ENCODE measurements at regions not wholly inside any gene's neighbourhood (a gene's known extent, or its start where the extent isn't known, plus 50 kb on each side); places are given as distances from the start of the nearest gene placed in this dataset.

DNA sequence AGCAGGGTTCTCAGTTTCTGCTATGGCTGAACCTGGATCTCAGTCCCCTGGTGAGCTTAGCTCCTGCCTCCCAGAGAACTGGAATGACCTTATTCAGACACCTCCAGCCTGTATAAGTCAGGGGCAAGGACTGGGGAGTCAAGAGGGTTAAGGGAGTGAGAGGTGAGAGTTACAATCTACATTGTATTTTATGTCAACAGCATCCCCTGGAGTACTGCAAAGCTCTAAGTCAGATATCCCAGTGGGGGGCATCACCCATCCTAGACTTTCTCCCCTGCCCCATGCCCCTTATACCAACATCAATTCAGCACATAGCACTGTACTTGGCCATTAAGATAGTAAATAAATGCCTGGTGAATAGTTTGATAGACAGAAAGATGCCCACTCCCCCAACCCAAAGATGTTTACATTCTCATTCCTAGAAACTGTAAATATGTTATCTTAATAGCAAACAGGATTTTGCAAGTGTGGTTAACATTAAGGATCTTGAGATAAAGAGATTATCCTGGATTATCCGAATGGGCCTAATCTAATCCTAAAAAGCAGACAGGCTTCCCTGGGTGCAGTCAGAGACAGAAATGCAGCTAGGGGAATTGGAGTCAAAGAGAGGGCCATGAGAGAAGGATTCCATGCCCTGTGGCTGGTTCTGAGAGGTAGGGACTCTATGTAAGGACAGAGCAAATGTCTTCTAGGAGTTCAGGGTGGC, 132.3 kb upstream of the RASGRP1 start:
- no peak for DNase-seq

DNA sequence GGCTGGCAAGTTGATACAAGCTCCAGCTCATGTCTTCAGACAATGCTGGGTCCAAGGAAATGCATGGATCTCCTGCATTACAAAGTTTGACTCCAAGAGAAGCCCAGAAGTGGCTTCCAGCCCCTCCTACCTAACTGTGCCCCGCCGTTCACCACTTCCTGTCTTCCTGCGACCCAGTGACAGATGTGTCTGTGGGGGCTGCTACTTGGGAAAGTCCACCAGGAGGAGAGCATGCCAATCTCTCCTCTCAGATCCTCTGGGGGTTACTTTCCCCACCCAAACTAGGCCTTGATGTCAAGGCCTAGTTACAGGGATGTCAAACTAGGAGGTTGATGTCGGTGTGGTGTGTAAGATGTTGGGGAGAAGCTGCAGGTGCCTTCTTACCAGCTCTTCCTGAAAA, 133.6 kb upstream of the RASGRP1 start:
- no peak for DNase-seq

DNA sequence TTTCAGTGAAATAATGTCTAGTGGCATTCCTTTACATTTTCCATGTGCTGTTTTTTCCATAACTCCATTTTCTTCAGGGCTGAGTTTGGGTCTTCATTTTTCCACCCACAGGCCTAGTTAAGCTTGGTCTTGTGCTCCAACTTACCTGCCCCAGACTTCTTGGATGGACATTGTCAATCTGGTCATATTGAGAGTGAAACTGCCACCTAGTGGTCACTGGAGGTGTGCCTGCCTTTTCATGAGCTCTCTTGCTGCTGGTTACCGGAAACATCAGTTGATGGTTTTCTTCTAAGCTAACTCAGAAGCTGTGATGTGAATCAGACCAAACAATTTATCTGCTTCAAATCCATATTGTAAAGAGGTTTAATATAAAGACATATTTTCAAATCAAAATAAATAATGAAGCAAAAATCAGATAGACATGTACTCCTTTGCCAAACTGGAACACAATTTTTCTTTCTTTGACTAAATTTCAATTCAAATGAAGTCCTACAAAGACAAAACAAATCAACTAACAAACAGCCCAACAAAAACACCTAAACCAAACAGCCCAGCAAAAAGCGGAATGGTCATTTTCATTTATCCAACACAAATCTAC, 135.1 kb upstream of the RASGRP1 start:
- DNase-seq, result peak; percentile 68 to 71

DNA sequence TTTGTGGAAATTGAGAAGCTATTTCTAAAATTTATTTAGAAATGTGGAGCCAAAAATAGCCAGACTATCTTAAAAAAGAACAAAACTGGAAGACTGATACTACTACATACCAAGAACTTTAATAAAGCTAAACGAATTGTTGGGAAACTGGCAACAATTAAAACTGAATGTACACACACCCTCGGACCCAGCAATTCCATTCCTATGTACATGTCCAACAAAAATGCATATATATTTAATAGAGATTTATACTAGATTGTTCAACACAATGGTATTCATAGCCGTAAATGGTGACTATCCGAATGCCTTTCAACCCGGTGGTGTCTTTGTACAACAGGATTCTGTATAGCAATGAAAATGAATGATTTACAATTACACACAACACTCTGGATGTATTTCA, 136.5 kb upstream of the RASGRP1 start:
- no peak for DNase-seq

DNA sequence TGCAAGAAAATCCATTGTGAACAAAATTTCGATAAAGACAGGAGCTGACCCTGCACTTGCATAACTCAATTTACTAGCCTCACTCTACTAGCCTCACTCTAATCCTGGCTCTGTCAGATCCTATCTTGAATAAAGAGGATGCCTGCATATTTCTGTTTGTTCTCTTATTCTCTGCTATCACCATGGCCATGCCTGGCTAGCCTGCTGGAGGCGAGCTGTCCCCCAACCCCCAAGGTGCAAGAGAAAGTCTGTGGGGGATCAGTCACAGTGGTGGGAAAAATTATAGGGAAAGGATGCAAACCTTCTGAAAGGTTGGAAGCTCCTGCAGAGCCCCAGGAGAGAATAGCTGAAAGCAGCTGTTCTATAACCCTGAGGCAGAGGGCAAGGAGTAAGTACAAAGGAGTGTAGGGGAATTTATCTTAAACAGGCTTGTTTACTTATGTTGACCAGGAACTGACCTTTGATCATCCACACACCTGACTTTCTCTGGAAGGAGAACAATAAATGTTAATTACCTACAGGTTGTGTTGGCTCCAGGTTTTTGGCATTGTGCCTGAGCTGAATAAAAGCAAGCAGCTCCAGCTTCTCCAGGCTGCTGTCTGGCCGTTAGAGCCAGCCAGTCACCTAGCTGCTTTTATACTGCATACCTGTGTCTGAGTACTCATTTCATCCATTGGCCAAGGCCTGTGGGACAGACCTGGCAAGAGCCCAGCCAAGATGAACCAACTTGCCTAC, 137.7 kb upstream of the RASGRP1 start:
- DNase-seq, result no peak

DNA sequence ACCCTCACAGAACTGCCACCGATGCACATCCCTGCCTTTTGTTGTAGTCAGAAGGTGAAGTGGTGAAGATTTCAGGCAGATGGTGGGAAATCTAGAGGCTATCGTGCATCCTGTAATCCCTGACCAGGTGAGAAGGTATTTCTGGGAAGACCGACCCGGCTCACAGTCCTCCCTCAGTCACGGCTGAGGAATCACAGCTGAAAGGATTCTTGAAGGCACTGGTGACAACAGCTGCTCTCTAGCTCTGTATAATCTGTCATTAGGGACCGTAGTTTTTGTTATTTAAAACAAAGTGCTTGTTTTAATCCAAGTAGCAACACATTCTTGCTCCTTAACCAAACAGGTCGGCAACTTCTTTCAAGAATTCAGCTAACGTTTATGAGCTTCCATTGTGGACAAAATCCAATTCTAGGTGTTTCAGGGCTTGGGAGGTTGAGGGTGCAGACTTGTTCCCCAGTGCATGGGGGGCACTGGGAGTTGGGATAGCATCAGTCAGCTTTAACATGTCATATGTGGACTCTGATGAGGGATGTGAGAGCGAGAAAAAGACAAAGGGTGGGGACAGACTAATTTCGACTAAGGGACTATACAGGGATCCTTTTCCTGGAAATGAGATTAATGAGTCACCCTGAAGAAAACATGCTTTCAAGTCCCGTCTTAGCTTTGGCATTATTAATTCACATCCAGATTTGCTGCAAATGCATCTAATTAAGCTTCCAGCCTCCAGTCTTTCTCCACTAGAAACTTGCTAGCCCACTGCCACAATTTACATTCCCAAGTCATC, 141.0 kb upstream of the RASGRP1 start:
- DNase-seq, result no peak

DNA sequence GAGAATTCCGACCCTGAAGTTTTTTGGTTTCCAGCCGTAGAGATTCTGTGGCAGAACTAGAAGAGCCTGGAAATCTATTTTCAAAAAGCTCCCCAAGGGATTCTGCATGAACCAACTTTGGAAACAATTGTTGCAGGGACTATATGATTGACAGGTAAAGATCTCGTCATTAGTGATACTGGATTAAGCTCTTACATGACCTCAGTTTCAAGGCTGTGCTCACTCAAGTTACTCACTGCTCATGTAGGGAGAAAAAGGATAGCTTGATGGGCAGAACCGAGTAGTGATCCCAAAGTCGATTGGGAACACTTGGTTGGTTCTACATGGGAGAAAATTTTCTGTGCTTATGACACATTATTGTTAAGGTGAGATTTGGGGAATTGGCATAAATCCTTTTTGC, 142.3 kb upstream of the RASGRP1 start:
- no peak for DNase-seq

DNA sequence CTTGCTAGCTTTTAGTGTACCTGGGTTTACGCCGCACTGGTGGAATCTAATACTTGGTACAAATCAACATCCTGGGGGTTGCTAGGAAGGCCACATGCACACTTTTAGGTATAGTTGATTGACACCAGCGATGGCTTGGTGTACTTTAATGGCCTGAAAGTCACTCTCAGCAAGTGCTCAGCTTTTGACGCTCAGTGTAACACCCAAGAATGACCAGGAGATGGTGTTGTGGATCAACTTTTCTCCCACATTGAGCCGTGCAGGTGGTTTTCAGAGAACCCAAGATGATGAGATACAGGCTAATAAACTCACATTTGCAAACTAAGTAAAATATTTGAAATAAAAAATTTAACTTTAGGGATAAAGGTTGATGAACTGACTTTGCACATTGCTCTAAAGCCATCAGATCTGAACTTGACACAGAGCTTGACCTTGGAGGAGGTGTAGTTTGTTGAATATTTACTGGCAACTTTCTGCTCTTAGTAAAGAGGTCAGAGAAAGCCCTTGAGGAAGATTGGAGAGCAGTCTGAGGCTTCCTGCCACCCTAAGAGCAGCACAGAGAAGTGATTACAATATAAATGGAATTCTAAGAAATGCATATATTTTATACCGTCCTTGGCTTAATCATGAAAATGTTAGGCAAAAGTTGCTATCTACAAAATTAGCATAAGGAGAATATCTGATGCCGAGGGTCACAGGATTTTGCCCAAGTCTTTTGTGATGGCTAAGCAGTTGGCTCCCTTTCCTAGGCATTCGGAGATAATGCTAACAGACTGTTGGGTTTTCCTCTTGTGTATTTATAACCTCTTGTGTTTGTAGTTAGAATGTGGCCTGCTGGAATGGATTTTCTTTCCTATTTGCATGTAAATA, 143.4 kb upstream of the RASGRP1 start:
- DNase-seq, result no peak

DNA sequence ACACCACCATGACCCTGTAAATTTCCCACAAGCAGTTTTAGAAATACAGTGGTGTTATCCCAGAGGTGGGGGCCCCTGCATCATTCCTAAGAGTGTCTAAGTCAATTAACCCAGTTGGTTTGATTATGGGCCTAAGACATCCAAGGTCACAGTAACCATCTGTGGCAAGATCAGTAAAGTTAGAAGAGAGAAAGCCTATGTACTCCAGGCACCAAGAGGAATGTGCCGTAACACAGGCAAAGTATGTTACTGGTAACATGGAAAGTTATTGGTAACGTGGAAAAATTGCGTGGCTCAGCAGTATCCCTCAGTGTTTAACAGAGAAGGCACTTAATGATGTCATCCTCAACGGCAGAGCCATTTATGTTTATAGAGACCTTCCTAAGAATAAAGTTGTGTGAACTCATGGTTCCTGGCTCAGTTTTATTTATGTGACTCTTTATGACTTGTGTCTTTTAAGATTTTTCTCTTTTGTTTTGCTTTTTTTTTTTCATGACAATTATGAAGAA, 144.1 kb upstream of the RASGRP1 start:
- no peak for DNase-seq

DNA sequence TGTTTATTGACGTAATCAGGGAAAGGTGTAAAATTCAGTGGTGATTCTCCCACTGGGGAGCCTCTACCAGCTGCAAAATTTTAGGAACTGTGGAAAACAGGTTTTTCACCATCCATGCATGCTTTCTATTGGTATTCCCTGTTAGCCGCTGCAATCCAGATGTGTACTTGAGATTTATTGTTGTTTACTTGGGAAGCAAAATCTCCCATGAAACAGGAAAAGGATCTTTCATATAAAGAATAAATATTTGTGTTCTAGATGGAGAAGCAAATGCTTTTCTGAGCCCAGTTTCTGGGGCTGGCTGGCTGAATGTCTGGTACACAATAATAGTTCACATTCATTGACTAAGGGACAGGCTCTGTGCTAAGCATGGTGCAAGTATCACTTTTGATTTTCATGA, 144.6 kb upstream of the RASGRP1 start:
- no peak for DNase-seq

DNA sequence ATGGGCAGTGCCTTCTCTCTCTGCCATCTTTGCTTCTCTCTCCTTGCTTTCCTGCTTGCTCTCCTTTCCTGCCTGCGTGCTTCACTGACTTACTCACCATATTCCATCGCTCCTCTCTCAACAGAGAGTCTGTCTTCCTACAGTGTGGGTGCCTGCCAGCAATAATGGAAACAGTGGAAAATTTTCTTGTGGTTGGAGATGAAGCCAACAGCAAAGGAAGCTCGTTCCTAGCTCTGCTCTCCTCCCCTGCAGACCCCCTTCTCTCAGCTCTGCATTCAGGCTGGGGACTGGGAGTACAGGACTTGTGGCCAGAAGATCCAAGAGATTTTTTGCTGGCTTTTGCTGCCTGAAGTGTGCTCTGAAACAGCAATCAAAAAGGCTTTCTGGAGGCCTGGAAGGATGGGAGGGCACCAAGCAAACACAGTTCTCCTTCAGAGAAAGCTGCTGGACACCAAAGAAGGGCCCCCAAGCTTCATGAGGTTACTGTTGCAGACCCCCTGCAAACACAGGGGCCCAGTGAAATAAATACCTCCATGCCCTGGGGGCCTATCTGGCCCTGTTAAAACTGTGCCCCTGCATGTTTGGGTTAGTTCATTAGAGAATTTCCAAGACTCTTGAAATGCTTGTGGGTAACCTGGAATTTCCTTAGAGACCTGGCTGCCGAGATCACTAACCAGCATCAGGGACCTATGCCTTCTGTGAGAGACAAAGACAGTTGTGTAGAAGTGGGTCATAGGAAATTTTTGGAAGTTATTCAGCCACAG, 149.9 kb upstream of the RASGRP1 start:
- no peak for DNase-seq

DNA sequence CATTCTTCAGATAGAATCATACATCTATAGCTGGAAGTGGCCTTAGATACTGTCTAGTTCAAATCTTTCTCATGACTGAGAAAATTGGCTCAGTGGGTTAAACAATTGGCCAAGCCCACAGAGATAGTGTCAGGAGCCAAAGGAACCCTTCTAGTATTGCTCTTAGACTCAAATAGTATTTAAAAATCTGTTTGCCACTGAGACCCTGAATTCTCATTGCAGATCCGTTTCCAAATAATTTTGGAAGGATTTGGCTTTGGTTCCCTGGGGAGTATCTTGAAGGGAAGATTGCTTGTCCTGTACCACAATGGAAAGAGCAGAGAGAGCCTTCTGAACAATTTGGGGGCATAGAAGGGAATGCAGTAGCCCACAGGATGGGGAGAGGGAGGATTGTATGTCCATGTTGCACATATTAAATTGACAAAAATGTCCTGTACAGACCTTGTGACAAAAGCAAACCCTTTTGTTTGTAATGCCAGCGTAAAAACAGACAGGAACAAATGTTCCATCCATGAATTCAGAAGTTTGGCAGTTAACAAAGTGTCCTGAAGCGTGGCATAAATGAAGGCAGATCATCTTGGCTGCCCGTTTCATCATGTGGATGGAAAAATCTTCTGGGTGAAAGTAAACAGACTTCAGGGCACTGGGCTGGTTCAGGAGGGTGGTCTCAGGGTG, 156.4 kb upstream of the RASGRP1 start:
- no peak for DNase-seq

DNA sequence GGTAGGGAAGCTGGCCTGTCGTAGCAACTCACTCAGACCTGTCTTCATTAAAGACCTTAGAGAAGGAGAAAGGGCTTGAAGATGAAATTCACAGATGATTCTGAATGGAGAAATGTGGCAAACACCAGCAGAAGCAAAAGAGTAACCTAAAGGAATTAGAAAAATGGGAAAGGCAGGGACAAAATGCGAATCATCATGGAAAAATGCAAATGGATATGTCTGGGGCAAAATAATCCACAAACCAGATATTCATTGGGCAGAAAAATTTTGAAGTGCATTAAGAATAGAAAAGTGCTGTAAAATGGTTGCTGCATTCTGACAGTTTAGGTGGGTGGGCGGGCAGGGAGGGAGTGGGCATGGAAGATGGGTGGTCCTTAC, 156.9 kb upstream of the RASGRP1 start:
- no peak for DNase-seq

DNA sequence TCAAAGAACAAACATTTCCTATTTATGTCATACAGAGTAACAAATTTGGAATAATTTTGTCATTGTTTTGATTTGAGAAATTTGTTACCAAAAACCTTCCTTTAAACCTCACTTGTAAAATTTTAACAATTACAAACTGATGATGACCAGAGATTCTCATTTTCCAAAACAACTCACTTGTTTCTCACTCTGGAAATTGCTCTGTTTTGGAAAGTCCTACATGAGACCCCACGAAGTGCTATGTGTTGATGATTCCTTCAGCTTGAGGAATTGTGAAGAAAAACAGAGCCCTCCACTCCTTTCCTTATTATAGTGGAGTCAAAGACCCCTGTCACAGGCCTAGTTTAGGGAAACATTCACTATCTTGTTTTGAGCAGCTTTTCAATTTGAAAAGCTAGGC, 157.6 kb upstream of the RASGRP1 start:
- no peak for DNase-seq

DNA sequence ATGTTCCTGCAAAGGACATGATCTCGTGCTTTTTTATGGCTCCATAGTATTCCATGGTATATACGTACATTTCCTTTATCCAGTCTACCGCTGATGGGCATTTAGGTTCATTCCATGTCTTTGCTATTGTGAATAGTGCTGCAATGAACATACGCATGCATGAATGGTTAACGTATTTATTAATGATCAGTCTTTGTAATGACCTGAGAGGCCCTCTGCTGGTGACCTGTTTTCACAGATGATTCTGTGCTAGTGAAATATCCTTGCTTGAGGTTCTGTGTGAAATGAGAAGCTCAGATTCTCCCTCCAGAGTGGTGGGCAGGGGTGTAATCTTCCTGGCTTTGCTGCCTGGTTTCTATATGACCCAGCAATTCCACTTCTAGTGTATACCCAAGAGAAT, 160.2 kb upstream of the RASGRP1 start:
- no peak for DNase-seq

DNA sequence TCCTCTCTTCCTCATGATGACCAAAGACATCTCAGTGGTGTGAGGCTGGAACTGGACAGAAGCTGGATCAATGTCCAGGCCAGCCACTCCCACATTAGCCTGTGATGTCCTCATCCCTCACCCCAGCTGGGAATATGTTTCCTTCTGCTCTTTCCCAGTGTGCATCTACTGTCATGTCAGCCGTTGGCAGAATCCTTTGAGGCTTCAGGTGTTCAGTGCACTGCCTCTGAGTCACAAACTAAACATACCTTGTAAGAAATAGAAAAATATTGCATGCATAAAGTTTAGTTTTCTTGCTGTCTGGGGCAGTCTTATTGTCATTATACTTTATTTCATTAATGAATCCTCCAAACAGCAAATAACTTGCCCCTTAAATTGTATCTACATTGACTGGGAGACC, 161.6 kb upstream of the RASGRP1 start:
- no peak for DNase-seq

DNA sequence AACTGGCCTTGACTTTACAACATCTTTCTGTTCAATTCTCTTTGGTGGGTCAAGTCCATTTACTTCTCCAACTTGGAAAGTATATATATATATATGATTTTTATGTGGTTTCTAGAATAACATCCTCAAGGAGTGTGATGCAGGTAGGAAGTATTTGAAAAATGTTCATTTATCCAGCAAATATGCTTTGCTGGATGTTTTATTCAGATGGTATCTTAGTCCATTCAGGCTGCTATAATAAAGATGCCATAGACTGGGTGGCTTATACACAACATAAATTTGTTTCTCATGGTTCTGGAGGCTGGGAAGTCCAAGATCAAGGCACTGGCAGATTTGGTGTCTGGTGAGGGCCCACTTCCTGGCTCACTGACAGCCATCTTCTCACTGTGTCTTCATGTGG, 168.7 kb upstream of the RASGRP1 start:
- DNase-seq, result no peak

DNA sequence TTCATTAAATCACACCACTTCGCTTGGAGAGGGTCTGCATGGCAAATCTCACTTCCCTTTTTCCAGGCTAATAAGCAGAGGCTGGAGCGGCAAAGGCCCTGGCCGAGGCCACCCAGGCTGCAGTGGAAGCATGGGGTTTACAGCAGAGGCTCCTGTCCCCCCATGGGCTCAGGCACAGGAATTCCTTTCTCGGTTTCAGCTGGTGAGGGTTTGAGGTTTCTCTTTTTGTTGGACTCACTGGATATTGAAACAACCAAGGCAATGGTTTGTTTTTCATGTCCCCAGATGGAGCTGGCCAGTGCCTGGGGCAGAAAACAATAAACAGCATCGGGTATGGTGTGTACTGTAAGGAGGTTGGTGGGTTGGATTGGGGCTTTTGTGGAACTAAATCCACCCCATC, 175.6 kb upstream of the RASGRP1 start:
- no peak for DNase-seq

DNA sequence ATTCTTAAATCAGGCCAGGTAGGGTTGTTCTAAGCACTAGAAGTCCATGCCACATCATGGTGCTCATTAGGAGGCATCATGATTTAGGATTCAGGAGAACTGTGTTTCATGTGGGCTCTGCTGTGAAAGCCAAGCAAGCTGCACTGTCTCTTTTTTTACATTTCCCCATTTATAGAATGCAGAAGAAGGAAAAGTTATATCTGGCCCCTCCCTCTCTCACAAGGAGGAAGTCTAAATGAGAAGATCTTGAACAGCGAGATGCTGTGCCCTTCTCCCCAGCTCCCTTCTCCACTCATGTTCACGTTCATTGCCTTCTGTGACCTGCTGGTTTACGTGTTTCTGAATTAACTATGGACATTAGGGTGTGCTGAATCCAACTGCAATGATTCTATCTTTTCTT, 178.5 kb upstream of the RASGRP1 start:
- no peak for DNase-seq

DNA sequence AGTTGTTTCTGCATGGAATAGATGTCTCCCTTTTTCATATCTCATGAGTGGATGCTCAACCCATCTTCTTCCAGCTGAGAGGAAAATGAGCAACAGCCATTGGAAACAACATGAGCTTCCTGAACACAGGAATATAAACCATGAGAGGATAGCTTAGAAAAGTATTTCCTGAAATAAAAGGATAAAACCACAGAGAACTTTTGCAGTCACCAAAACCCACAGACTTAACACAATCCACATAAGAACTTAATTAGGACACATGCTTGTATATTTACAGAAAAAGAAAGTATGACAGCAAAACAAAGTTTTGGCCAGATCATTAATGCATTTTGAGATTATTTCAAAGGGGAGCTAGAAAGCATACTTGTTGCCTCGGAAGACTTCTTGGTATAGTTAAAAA, 180.5 kb upstream of the RASGRP1 start:
- DNase-seq, result no peak

DNA sequence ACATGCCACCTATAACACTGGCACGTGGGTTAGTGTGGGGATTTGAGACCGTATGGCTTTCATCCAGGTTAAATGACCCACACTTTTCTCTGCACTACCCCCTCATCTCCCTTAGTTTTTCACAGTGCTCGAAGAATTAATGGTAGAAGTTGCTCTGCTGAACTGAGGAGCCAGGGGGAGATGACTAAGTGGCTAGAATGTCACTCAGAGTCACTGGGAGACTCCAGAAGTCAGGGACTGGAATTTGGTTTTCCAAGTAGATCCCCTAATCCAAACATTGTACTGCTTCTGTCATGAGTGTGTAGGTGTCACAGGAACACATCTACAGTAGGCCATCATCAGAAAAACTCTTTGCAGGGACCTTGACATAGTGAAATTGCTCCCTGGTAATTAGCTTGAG, 181.0 kb upstream of the RASGRP1 start:
- no peak for DNase-seq
